Fibroblast of gingiva (primary cell): ENCODE measurements at regions not wholly inside any gene's neighbourhood (a gene's known extent, or its start where the extent isn't known, plus 50 kb on each side); places are given as distances from the start of the nearest gene placed in this dataset.
A peak's percentile ranks its signal among the peaks of the same experiment; 100 is the strongest.
"Not testable (repeated sequence)": the region's sequence is repeated elsewhere in the genome, so short reads cannot be mapped to it uniquely, and the experiment has no call there.

Experiments used
- DNase-seq: peaks from one replicate; pipeline ENCODE4 v3.0.0-alpha.2; 2011; ENCODE audit warnings: low read depth

GRCh38 chr14:45559626-45560025 is 306.6 kb upstream of the MIS18BP1 start:
- DNase-seq = no peak

GRCh38 chr14:45558183-45558582 is 305.2 kb upstream of the MIS18BP1 start:
- no peak for DNase-seq

GRCh38 chr14:45553981-45554380 is 301.0 kb upstream of the MIS18BP1 start:
- DNase-seq = no peak

- DNase-seq = not testable (repeated sequence)
Measured at GRCh38 chr14:45551240-45551820, 298.3 kb upstream of the MIS18BP1 start.

GRCh38 chr14:45531022-45531421 is 278.0 kb upstream of the MIS18BP1 start:
- no peak for DNase-seq

- no peak for DNase-seq
Measured at GRCh38 chr14:45526715-45527549, 273.9 kb upstream of the MIS18BP1 start.

- DNase-seq = no peak
Measured at GRCh38 chr14:45519766-45520165, 266.8 kb upstream of the MIS18BP1 start.

GRCh38 chr14:45492876-45493275 is 239.9 kb upstream of the MIS18BP1 start:
- no peak for DNase-seq

GRCh38 chr14:45491914-45492313 is 238.9 kb upstream of the MIS18BP1 start:
- no peak for DNase-seq

- no peak for DNase-seq
Measured at GRCh38 chr14:45486599-45486998, 233.6 kb upstream of the MIS18BP1 start.

GRCh38 chr14:45467023-45467422 is 214.0 kb upstream of the MIS18BP1 start:
- DNase-seq = no peak

- DNase-seq = no peak
Measured at GRCh38 chr14:45434221-45434620, 181.2 kb upstream of the MIS18BP1 start.

- DNase-seq = peak; percentile 3
Measured at GRCh38 chr14:45426685-45427282, 173.8 kb upstream of the MIS18BP1 start.

- DNase-seq = no peak
Measured at GRCh38 chr14:45406942-45407341, 153.9 kb upstream of the MIS18BP1 start.

GRCh38 chr14:45400950-45401640 is 148.1 kb upstream of the MIS18BP1 start:
- no peak for DNase-seq

GRCh38 chr14:45400509-45400908 is 147.5 kb upstream of the MIS18BP1 start:
- DNase-seq = no peak

- DNase-seq = no peak
Measured at GRCh38 chr14:45381091-45381490, 128.1 kb upstream of the MIS18BP1 start.

GRCh38 chr14:45377166-45377565 is 124.2 kb upstream of the MIS18BP1 start:
- no peak for DNase-seq

GRCh38 chr14:45373877-45374276 is 120.9 kb upstream of the MIS18BP1 start:
- DNase-seq = no peak

- DNase-seq = no peak
Measured at GRCh38 chr14:45364565-45365156, 111.7 kb upstream of the MIS18BP1 start.

GRCh38 chr14:45362505-45362904 is 109.5 kb upstream of the MIS18BP1 start:
- no peak for DNase-seq

GRCh38 chr14:45361727-45362126 is 108.7 kb upstream of the MIS18BP1 start:
- DNase-seq = no peak
